ENCODE measurements at regions not wholly inside any gene's neighbourhood (a gene's known extent, or its start where the extent isn't known, plus 50 kb on each side); places are given as distances from the start of the nearest gene placed in this dataset.
"Not testable (repeated sequence)": the region's sequence is repeated elsewhere in the genome, so short reads cannot be mapped to it uniquely, and the experiment has no call there.

- peak in 3 of 4 experiments; percentile 11 to 30 (median 12) for DNase-seq (ENCODE audit: extremely low read depth in 1 of 4, low spot score in 3 of 4)
- FAIRE-seq; H3K36me3 ChIP-seq (ENCODE audit: control insufficient read depth, insufficient read depth, low read length); H3K9me3 ChIP-seq (replicated peaks; ENCODE audit: control insufficient read depth, insufficient read depth, low read depth, low read length); H4K20me1 ChIP-seq (replicated peaks; ENCODE audit: control insufficient read depth, insufficient read depth, low read length); H3K4me2 ChIP-seq (ENCODE audit: insufficient read depth, low read length); H3K9ac ChIP-seq (ENCODE audit: insufficient read depth in 1 of 2, low read depth in 2 of 2, low read length in 2 of 2); CTCF ChIA-PET (ENCODE audit: low intra/inter-chr PET ratio); H3K27ac ChIP-seq (ENCODE audit: extremely low read depth, low read depth, low read length); H3K9me1 ChIP-seq (ENCODE audit: control insufficient read depth, insufficient read depth, low read length); BruUV-seq (replicated peaks); in situ Hi-C loops (cut with MboI); POLR2A ChIA-PET; H3K4me3 ChIP-seq; H3K79me2 ChIP-seq (ENCODE audit: control insufficient read depth, insufficient read depth, low read length); ATAC-seq; intact Hi-C loops (cut with micrococcal nuclease); H3K27me3 ChIP-seq (ENCODE audit: control insufficient read depth in 2 of 2, insufficient read depth in 2 of 2, low read length in 2 of 2); TF ChIP-seq MYC (CRISPR knock-in tag; IDR thresholded peaks at IDR 0.05; ENCODE audit: borderline replicate concordance, low read depth); ATF3 (CRISPR knock-in tag; conservative IDR thresholded peaks at IDR 0.05): not testable (repeated sequence)
- WGBS (ENCODE audit: insufficient coverage, low coverage, missing lambda C conversion rate), result 49% methylated on average over 39 of the region's 41 CpGs
- Histone ChIP-seq H2AFZ (ENCODE audit: low read depth, low read length) (peak overlapping the region; percentile 70; the same call in 1 of the 2 replicates), H3K4me1 (replicated peaks in 1 of 2; ENCODE audit: control insufficient read depth in 2 of 2, insufficient read depth in 2 of 2, low read length in 2 of 2) (peaks cover 12 to 36% of the 10 kb centered on the region in 2 experiments; a peak in 4 of 5 replicates)
- TF ChIP-seq L3MBTL2 (IDR thresholded peaks at IDR 0.05) (peak; percentile 84), RBFOX2 (IDR thresholded peaks at IDR 0.05; ENCODE audit: low read depth, low read length) (0 out of 2 replicates have a peak, but pooled peaks have one; percentile 18), MLLT1 (IDR thresholded peaks at IDR 0.05) (peak in 1 of 2 experiments; percentile 54; a peak in 1 of 4 replicates), MYC (IDR thresholded peaks at IDR 0.05; ENCODE audit: low read depth, low read length) (peak; percentile 56), MNT (conservative IDR thresholded peaks at IDR 0.05) (peak; percentile 40 to 50; a peak in 2 of 4 replicates), ATF3 (IDR thresholded peaks at IDR 0.05) (peak; percentile 29; the same call in 1 of the 2 replicates), ZNF592 (IDR thresholded peaks at IDR 0.05) (peak; percentile 69; the same call in 1 of the 2 replicates), USF2 (CRISPR knock-in tag; IDR thresholded peaks at IDR 0.05) (peak; percentile 41; the same call in 1 of the 2 replicates)
Measured at GRCh38 chr16:29184738-29185438, 200.0 kb downstream of the LAT start.

Data from K562 (cell line).